ENCODE measurements at regions not wholly inside any gene's neighbourhood (a gene's known extent, or its start where the extent isn't known, plus 50 kb on each side); places are given as distances from the start of the nearest gene placed in this dataset.

DNA sequence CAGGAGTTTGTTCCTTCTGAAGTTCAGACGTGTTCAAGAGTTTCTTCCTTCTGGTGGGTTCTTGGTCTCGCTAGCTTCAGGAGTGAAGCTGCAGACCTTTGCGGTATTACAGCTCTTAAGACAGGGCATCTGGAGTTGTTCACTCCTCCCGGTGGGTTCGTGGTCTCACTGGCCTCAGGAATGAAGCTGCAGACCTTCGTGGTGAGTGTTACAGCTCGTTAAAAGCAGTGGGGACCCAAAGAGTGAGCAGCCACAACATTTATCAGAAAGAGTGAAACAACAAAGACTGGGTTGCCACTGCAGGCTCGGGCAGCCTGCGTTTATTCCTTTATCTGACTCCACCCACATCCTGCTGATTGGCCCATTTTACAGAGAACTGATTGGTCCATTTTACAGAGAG lies 373.1 kb downstream of the ETS1 start:
- no peak for DNase-seq

DNA sequence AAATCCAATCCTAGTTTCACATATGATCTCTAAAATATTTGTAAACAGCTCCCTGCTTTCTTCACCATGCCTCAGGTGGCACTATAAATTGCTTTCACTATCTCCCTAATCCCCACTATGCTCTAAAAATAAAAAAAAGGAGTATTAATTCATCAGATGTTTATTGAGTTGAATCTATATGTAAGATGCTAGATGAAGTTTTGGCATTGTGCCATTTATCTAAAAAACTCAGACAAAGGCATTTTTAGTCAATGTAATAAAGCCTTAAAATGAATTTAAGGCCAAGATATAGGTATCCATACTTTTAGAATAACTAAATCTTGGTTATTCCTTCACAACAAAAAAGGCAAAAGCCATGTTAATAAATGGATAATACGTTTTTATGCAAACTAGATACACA lies 373.9 kb downstream of the ETS1 start:
- DNase-seq, result no peak

DNA sequence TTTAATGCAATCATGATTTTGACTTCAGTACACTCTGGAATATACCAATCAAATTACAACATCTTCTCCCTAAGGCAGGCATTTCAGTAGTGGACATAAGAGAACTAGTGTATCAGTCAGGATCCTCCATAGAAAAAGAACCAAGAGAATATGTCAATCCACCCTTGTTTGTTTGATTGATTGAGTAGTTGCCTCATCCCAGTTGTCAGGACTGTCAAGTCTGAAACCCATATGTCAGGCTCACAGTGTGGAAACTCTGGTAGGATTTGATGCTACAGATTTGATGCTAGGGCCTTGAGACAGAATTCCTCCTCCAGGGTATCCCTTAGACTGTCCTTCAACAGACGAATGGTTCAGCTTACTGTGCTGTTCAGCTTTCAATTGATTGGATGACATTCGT lies 375.0 kb downstream of the ETS1 start:
- no peak for DNase-seq

DNA sequence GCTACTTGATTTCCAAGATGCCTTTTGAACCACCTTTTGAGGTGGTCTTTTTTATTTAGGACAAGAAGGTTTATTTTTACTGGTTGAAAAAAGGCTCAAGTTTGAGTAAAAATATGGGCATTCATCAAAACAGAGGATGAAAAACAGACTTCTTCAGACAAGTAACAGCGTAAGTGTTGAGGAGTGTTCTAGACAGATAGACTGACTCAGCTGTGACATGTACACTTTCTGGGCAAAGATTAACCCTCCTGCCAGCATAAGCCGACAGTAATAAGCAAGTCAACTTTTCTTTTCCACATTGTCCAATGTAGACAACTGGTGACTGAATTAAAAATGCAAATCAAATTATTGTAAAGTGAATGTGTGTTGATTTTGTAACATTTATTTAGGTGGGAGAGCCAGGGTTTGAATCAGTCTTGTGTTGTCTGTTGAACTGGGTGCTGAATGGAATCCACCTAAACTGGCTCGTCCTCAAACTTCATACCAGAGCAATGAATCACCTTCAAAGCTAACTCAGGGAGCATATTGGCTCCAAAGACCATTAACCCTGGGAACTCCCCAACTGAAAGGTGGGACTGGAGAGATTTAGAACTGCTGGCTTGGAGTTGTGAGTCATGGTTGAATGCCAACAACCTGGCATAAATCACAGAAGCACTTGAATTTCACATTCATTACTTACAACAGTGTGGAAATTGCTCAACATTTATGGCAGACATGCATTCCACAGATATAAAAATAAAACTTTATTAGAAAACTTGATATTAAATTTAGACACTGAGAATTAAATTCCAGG lies 377.0 kb downstream of the ETS1 start:
- DNase-seq, result peak; percentile 99

DNA sequence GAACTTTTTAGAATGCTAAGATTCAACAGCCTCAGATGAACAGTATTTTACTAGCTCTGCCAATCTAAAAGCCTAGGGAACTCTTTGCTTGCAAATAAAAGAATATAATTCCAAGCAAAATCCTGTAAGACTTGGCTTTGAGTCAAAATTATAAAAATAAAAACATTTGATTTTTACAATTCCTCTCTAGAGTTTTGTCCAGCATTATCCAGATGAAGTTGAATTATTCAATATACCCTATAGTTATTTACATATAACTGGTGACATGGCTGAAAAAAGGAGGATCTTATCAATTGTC lies 378.3 kb downstream of the ETS1 start:
- DNase-seq, result no peak

DNA sequence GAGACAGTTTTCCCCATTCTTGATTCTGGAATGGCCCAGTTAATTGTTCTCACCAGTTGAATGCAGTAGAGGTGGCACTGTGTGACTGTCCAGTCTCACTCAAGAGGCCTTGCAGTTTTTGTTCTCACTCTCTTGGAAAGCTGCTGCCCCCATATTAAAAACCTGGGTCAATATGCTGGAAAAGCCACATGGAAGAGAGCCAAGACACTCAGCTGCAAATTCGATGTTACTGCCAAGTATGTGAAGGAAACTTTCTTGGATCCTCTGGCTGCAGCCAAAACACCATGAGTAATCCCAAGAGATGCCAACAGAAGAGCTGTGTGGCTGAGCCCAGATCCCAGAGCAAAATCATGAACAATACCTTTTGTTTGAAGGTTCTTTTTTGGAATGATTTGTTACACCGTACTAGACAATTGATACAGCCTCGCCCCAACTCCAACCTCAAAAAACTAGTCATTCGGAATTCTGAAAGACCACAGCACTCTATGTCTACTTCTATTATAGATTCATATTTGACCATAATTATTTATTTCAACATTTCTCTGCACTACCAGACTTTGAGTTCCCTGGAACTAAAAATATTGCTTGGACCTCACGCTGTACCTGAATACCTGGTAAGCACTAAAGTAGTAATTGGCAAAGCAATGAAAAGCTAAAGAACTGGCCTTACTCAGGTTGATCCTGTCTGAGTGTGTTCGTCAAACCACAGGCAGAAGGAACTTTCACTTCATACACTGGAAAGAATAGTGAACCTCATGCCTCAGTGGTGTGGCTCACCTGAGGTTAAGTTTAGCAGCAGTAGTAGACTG lies 378.8 kb downstream of the ETS1 start:
- peak; percentile 96 for DNase-seq

GRCh38 chr11:128207861-128208321 lies 379.5 kb downstream of the ETS1 start:
- peak; percentile 97 for DNase-seq

- DNase-seq, result no peak
Observed at GRCh38 chr11:128206461-128206860, 380.9 kb downstream of the ETS1 start.

DNA sequence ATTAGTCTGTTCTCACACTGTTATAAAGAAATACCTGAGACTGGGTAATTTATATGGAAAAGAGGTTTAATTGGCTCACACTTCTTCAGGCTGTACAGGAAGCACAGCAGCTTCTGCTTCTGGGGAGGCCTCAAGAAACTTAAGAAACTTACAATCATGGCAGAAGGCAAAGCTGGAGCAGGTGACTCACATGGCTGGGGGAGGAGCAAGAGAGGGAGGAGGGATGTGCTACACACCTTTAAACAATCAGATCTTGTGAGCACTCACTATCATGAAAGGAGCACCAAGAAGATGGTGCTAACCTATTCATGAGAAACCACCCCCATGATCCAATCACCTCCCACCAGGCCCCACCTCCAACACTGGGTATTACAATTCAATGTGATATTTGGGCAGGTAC lies 381.6 kb downstream of the ETS1 start:
- no peak for DNase-seq

DNA sequence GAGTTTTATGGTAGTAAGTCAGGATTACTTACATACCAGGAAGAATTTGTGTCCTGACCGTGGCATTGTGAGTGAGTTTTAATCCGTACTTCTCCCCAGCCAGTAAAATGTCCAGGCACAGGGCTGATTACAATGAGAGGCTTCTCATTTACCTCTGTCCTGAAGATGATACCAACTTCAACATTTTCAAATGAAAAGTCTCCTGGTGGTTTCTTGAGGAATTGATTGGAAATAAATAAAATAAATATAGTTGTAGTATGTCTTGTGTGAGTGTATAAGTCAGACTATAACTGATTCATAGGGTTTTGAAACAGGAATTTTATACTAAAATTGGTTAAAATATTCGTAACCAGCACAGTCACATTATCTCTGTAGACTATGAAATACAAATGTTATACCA lies 382.5 kb downstream of the ETS1 start:
- no peak for DNase-seq

DNA sequence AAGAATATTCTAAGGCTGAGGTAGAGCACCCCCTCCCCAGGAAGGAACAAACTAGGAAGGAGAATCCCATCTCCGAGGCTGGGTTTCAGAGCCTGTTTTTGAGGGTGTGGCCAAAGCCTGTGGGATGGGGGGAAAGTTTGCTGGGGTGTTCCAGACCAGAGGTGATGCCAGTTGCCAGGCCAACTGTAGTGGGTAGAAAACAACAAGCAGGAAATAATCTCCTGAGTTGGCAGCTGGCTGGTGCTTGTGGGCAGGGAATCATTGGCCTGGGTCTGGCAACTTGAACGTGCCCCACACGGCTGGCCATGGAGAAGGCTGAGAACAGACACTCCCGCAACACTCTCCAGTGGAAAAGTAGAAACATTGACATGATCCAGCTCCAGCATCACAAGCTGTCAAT lies 385.6 kb downstream of the ETS1 start:
- no peak for DNase-seq

GRCh38 chr11:128201009-128201408 lies 386.3 kb downstream of the ETS1 start:
- no peak for DNase-seq

- DNase-seq, result no peak
Observed at GRCh38 chr11:128200467-128200866, 386.9 kb downstream of the ETS1 start.

- no peak for DNase-seq
Observed at GRCh38 chr11:128198216-128198772, 389.1 kb downstream of the ETS1 start.

GRCh38 chr11:128196235-128196634 lies 391.1 kb downstream of the ETS1 start:
- DNase-seq, result peak; percentile 30

DNA sequence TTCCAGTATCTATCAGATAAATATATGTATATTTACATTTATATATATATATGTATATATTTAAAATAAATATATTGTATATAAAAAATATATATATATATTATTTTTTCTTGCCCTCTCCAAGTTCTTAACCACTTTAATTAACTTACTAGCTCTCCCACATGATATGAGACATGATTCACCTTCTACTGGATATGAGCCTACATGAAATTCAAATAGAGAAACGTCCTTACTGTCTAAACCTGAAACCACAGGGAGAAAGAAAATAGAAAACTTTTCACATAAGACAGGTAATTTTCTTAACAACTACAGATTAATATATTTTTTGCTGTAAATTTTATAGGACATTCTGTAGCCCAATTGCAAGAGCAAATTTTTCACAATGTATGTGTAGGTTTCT lies 391.6 kb downstream of the ETS1 start:
- DNase-seq, result no peak

DNA sequence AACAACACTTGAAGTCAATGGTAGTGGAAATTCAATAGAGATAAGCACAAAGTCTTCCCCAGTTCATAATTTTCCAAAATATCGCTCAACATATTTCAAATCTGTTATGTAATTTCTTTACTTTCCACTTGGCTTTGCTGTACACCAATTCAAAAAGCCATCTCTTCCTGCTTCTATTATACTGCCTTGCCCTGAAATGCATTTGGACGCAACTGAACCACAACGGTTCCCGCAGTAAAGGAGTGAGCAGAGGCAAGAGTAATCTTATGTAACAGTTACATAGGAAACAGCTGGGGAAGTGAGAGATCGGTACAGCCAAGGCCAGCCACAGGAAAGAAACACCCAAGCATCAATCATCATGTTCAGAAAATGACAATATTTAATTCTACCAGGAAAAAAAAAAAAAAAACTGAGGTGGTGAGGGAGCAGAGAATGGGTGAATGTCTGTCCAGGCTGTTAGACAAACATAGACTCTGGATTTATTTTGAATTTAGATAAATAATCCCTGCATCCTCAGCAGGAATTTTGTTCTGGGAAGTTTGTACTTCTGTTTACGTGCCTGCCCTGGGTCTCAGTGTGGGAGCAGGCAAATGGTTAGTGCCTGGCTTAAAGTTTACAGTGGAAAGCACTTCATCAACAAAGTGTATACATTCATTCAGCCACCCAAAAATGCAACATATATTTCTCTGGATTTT lies 392.2 kb downstream of the ETS1 start:
- DNase-seq, result no peak

- no peak for DNase-seq
Observed at GRCh38 chr11:128194216-128194615, 393.1 kb downstream of the ETS1 start.

- no peak for DNase-seq
Observed at GRCh38 chr11:128193615-128194014, 393.7 kb downstream of the ETS1 start.

- DNase-seq, result no peak
Observed at GRCh38 chr11:128190312-128190711, 397.0 kb downstream of the ETS1 start.

- DNase-seq, result no peak
Observed at GRCh38 chr11:128189823-128190222, 397.5 kb downstream of the ETS1 start.

DNA sequence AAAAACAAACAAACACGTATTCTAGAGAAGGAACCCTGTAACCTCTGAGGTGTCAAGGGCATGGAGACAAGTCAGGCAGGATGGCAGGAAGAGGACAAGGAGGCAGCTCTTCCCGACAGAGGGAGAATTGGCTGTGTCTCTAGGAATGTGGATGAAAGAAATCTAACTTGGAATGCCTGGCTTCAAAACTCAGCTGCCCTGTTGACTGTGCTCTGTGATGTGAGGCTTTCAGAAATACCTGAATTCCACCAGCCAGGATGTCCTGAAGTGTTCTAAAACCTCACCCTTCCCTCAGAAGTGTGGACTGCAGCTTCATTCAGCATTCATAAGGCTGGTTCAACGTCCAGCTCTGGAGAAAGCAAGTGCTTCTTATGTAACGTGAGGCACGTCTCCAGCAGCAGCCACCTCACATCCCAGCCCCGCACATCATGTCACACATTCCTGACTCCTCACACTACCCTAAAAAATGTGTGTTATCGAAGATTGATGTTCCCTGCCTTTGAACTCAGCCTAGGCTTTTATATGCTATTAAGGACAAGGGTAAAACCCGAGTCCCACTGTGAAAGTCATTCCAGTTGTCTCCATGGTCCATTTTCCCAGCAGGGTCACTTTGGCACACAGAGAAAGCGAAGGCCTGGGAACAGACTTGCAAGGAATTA lies 398.9 kb downstream of the ETS1 start:
- DNase-seq, result peak; percentile 63

- peak; percentile 75 for DNase-seq
Observed at GRCh38 chr11:128187835-128188234, 399.5 kb downstream of the ETS1 start.
